Medulla oblongata (tissue), 1 donor: ENCODE measurements at regions not wholly inside any gene's neighbourhood (a gene's known extent, or its start where the extent isn't known, plus 50 kb on each side); places are given as distances from the start of the nearest gene placed in this dataset.

Experiments
- DNase-seq: peaks from one replicate; pipeline ENCODE4 v3.0.0-alpha.2; 2015; ENCODE audit errors: extremely low spot score

GRCh38 chr2:181770150-181770549 lies 89.8 kb upstream of the NEUROD1 start:
- no peak for DNase-seq

GRCh38 chr2:181771356-181771755 lies 91.0 kb upstream of the NEUROD1 start:
- DNase-seq, result no peak

GRCh38 chr2:181772334-181772733 lies 92.0 kb upstream of the NEUROD1 start:
- DNase-seq, result no peak

GRCh38 chr2:181772777-181773176 lies 92.5 kb upstream of the NEUROD1 start:
- no peak for DNase-seq

GRCh38 chr2:181774685-181775084 lies 94.4 kb upstream of the NEUROD1 start:
- DNase-seq, result no peak

GRCh38 chr2:181776336-181776735 lies 96.0 kb upstream of the NEUROD1 start:
- DNase-seq, result no peak

GRCh38 chr2:181777734-181778133 lies 97.4 kb upstream of the NEUROD1 start:
- no peak for DNase-seq

- peak; percentile 54 for DNase-seq
These were observed 98.4 kb upstream of the NEUROD1 start for GRCh38 chr2:181778621-181779201.

- no peak for DNase-seq
These were observed 99.1 kb upstream of the NEUROD1 start for GRCh38 chr2:181779288-181780021.

- peak; percentile 54 for DNase-seq
These were observed 99.8 kb upstream of the NEUROD1 start for GRCh38 chr2:181780047-181780651.

- no peak for DNase-seq
These were observed 100.3 kb upstream of the NEUROD1 start for GRCh38 chr2:181780657-181781056.

- DNase-seq, result no peak
These were observed 100.9 kb upstream of the NEUROD1 start for GRCh38 chr2:181781078-181781786.

GRCh38 chr2:181782660-181783059 lies 102.3 kb upstream of the NEUROD1 start:
- no peak for DNase-seq

GRCh38 chr2:181784556-181784955 lies 104.2 kb upstream of the NEUROD1 start:
- no peak for DNase-seq

- no peak for DNase-seq
These were observed 105.5 kb upstream of the NEUROD1 start for GRCh38 chr2:181785691-181786344.

- DNase-seq, result no peak
These were observed 104.9 kb upstream of the ITPRID2 start for GRCh38 chr2:181786371-181787228.

- DNase-seq, result no peak
These were observed 104.1 kb upstream of the ITPRID2 start for GRCh38 chr2:181787310-181788048.

- DNase-seq, result no peak
These were observed 102.5 kb upstream of the ITPRID2 start for GRCh38 chr2:181788897-181789555.

- DNase-seq, result no peak
These were observed 101.6 kb upstream of the ITPRID2 start for GRCh38 chr2:181789827-181790448.
